Fibroblast of lung (primary cell): ENCODE measurements at regions not wholly inside any gene's neighbourhood (a gene's known extent, or its start where the extent isn't known, plus 50 kb on each side); places are given as distances from the start of the nearest gene placed in this dataset.

Experiments used
- DNase-seq, 2 donors: peaks; one replicate each; pipeline versions ENCODE4 v3.0.0 to v3.0.0-alpha.2; 2010; ENCODE audit warnings: low read depth in 2 of 2
- H2AFZ ChIP-seq: 2 replicates; pipeline ENCODE4 v1.5.1; 2012; ENCODE audit warnings: low read length, control low read depth, inconsistent platforms
- H3K27ac ChIP-seq: 2 replicates; pipeline ENCODE4 v1.5.1; 2011; ENCODE audit warnings: low read length, control low read depth; ENCODE audit not compliant: insufficient read depth
- H3K27me3 ChIP-seq: 2 replicates; pipeline ENCODE4 v1.5.1; 2011; ENCODE audit warnings: mild to moderate bottlenecking, low read length; ENCODE audit not compliant: control insufficient read depth, insufficient read depth
- H3K36me3 ChIP-seq: 2 replicates; pipeline ENCODE4 v1.5.1; 2011; ENCODE audit warnings: low read length; ENCODE audit not compliant: control insufficient read depth, insufficient read depth
- H3K4me1 ChIP-seq: 2 replicates; pipeline ENCODE4 v1.5.1; 2011; ENCODE audit warnings: low read length; ENCODE audit not compliant: control insufficient read depth, insufficient read depth; ENCODE audit errors: extremely low read depth
- H3K4me2 ChIP-seq: 2 replicates; pipeline ENCODE4 v1.5.1; 2011; ENCODE audit warnings: low read length, control low read depth; ENCODE audit not compliant: insufficient read depth; ENCODE audit errors: extremely low read depth
- H3K4me3 ChIP-seq, 4 experiments: fragments of 200-600 bp in 1 of 4; sonication (generic) in 1 of 4; replicated peaks in 1 of 4; 2 replicates each; pipeline ENCODE4 v1.5.1; 2011 to 2016; ENCODE audit warnings: low read length in 4 of 4, low read depth in 3 of 4, mild to moderate bottlenecking in 3 of 4, control low read depth in 2 of 4, inconsistent platforms in 1 of 4, mixed read lengths in 1 of 4; ENCODE audit not compliant: insufficient read depth in 1 of 4; ENCODE audit errors: control extremely low read depth in 1 of 4
- H3K79me2 ChIP-seq: 2 replicates; pipeline ENCODE4 v1.5.1; 2012; ENCODE audit warnings: mild to moderate bottlenecking, low read length, inconsistent platforms; ENCODE audit not compliant: control insufficient read depth, insufficient read depth
- H3K9ac ChIP-seq: 2 replicates; pipeline ENCODE4 v1.5.1; 2011; ENCODE audit warnings: mild to moderate bottlenecking, low read length, control low read depth; ENCODE audit not compliant: insufficient read depth
- H3K9me3 ChIP-seq: 2 replicates; pipeline ENCODE4 v1.5.1; 2012; ENCODE audit warnings: low read depth, low read length; ENCODE audit not compliant: control insufficient read depth, insufficient read depth
- H4K20me1 ChIP-seq: 2 replicates; pipeline ENCODE4 v1.5.1; 2011; ENCODE audit warnings: low read length; ENCODE audit not compliant: control insufficient read depth, insufficient read depth; ENCODE audit errors: extremely low read depth
- CTCF ChIP-seq, 2 donors: IDR thresholded peaks in 1 of 2; conservative IDR thresholded peaks in 1 of 2; 1 replicate in 1 of 2; 2 replicates in 1 of 2; pipeline ENCODE4 v1.5.1; 2011 to 2012; ENCODE audit warnings: low read length in 2 of 2, control low read depth in 1 of 2, inconsistent platforms in 1 of 2, low read depth in 1 of 2, mild to moderate bottlenecking in 1 of 2
- EZH2 ChIP-seq: IDR thresholded peaks from 2 replicates; pipeline ENCODE4 v1.5.1; 2012; ENCODE audit warnings: low read length, control low read depth, mild to moderate bottlenecking; ENCODE audit errors: missing control alignments

GRCh38 chr5:2320611-2321010 is 430.9 kb downstream of the IRX2 start:
- Histone ChIP-seq H3K4me2 (no peak overlapping the region), H3K9ac (no peak overlapping the region), H4K20me1 (no peaks in the 10 kb centered on the region), H3K27ac (no peak overlapping the region), H2AFZ (no peak overlapping the region), H3K4me1 (no peaks in the 10 kb centered on the region), H3K79me2 (no peaks in the 10 kb centered on the region), H3K9me3 (no peaks in the 10 kb centered on the region), H3K4me3 (no peak overlapping the region), H3K27me3 (no peaks in the 10 kb centered on the region), H3K36me3 (no peaks in the 10 kb centered on the region)
- TF ChIP-seq EZH2 (no peak), CTCF (conservative IDR thresholded peaks at IDR 0.05 in 1 of 2, IDR thresholded peaks at IDR 0.05 in 1 of 2; ENCODE audit: low read depth in 1 of 2, low read length in 2 of 2) (no peak)
- DNase-seq: no peak

DNA sequence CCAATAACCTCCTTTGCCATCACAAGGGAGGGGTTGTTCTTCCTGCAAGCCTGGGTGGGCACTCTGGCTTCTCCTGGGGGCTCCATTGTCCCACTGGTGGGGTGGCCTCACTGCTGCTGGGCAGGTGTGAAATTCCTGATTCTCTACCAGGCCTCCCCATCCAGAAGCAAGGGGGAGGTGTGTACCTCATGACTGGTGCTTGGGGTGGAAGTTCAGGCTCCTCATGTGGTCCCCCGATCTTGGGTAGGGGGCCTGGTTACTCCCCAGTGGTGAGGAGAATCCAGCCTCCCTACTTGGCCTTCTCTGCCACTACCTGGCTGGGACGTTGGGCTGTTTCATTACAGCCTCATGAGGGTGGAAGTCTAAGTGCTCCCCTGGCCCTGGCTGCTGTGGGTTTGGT is 433.9 kb downstream of the IRX2 start:
- Histone ChIP-seq H3K9ac (no peak overlapping the region), H3K27me3 (no peaks in the 10 kb centered on the region), H3K4me3 (no peak overlapping the region), H3K79me2 (no peaks in the 10 kb centered on the region), H3K27ac (no peak overlapping the region), H3K36me3 (no peaks in the 10 kb centered on the region), H3K4me2 (no peak overlapping the region), H3K9me3 (no peaks in the 10 kb centered on the region), H2AFZ (no peak overlapping the region), H3K4me1 (no peaks in the 10 kb centered on the region), H4K20me1 (no peaks in the 10 kb centered on the region)
- DNase-seq: no peak
- TF ChIP-seq CTCF (conservative IDR thresholded peaks at IDR 0.05 in 1 of 2, IDR thresholded peaks at IDR 0.05 in 1 of 2; ENCODE audit: low read depth in 1 of 2, low read length in 2 of 2) (no peak), EZH2 (no peak)

GRCh38 chr5:2311851-2312250 is 429.1 kb upstream of the IRX4 start:
- TF ChIP-seq CTCF (conservative IDR thresholded peaks at IDR 0.05 in 1 of 2, IDR thresholded peaks at IDR 0.05 in 1 of 2; ENCODE audit: low read depth in 1 of 2, low read length in 2 of 2) (no peak), EZH2 (no peak)
- no peak overlapping the region for H3K4me3 ChIP-seq
- no peak overlapping the region for H2AFZ ChIP-seq
- H3K4me2 ChIP-seq: no peak overlapping the region
- no peak for DNase-seq
- H3K27me3 ChIP-seq: no peaks in the 10 kb centered on the region
- no peaks in the 10 kb centered on the region for H4K20me1 ChIP-seq
- no peak overlapping the region for H3K27ac ChIP-seq
- H3K9me3 ChIP-seq: no peaks in the 10 kb centered on the region
- H3K79me2 ChIP-seq: no peaks in the 10 kb centered on the region
- no peak overlapping the region for H3K9ac ChIP-seq
- no peaks in the 10 kb centered on the region for H3K36me3 ChIP-seq
- no peaks in the 10 kb centered on the region for H3K4me1 ChIP-seq
